ENCODE measurements at regions not wholly inside any gene's neighbourhood (a gene's known extent, or its start where the extent isn't known, plus 50 kb on each side); places are given as distances from the start of the nearest gene placed in this dataset.

GRCh38 chr9:95731876-95732275 lies 143.6 kb upstream of the ERCC6L2 start:
- TF ChIP-seq CTCF (IDR thresholded peaks at IDR 0.05; ENCODE audit: insufficient read depth, low read length, poor library complexity, severe bottlenecking) (no peak), EZH2phosphoT487 (conservative IDR thresholded peaks at IDR 0.05; ENCODE audit: low read length) (no peak)

All from SU-DHL-6 (cell line).